ENCODE measurements at regions not wholly inside any gene's neighbourhood (a gene's known extent, or its start where the extent isn't known, plus 50 kb on each side); places are given as distances from the start of the nearest gene placed in this dataset.

DNA sequence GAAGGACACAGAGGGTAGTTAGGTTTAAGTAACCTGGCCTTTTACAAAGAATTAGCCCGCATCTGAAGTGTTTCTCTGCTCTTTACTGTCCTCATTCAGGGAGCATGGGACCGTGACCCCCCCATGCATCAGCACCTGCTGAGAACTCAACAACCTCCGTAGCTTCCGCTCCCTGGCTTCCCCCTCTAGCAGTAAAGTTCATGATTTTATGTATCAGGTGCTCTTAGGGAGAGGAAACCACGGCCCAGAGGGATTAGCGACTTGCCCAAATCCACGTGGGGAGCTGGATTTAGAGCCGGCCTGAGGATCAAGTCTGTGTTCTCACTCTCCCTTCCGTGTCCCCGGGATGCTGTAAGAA, 284.6 kb upstream of the GATB start:
- no peak for DNase-seq (ENCODE audit: low spot score, unreplicated experiment)
- Mint-ChIP-seq H3K27me3 (peaks cover 20% of the 10 kb centered on the region), H3K27ac (no peak overlapping the region), H3K4me1 (ENCODE audit: low read depth) (peaks cover 14% of the 10 kb centered on the region), H3K4me3 (ENCODE audit: low read depth) (peak overlapping the region; percentile 65), H3K9me3 (ENCODE audit: low read depth) (peaks cover 12% of the 10 kb centered on the region), H3K36me3 (ENCODE audit: insufficient read depth) (no peaks in the 10 kb centered on the region)
- TF ChIP-seq, protein P1, sequence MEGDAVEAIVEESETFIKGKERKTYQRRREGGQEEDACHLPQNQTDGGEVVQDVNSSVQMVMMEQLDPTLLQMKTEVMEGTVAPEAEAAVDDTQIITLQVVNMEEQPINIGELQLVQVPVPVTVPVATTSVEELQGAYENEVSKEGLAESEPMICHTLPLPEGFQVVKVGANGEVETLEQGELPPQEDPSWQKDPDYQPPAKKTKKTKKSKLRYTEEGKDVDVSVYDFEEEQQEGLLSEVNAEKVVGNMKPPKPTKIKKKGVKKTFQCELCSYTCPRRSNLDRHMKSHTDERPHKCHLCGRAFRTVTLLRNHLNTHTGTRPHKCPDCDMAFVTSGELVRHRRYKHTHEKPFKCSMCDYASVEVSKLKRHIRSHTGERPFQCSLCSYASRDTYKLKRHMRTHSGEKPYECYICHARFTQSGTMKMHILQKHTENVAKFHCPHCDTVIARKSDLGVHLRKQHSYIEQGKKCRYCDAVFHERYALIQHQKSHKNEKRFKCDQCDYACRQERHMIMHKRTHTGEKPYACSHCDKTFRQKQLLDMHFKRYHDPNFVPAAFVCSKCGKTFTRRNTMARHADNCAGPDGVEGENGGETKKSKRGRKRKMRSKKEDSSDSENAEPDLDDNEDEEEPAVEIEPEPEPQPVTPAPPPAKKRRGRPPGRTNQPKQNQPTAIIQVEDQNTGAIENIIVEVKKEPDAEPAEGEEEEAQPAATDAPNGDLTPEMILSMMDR (IDR thresholded peaks at IDR 0.05; ENCODE audit: unreplicated experiment): no peak

GRCh38 chr4:152044331-152045036, 283.7 kb upstream of the GATB start:
- Mint-ChIP-seq H3K36me3 (ENCODE audit: insufficient read depth) (no peaks in the 10 kb centered on the region), H3K9me3 (ENCODE audit: low read depth) (peaks cover 11% of the 10 kb centered on the region), H3K27me3 (peaks cover 20% of the 10 kb centered on the region), H3K4me1 (ENCODE audit: low read depth) (peaks cover 9% of the 10 kb centered on the region), H3K27ac (no peak overlapping the region), H3K4me3 (ENCODE audit: low read depth) (no peak overlapping the region)
- DNase-seq (ENCODE audit: low spot score, unreplicated experiment): no peak
- TF ChIP-seq, protein P1 (IDR thresholded peaks at IDR 0.05; ENCODE audit: unreplicated experiment): no peak

GRCh38 chr4:152041295-152041694, 280.5 kb upstream of the GATB start:
- Mint-ChIP-seq H3K9me3 (ENCODE audit: low read depth) (peaks cover 8% of the 10 kb centered on the region), H3K36me3 (ENCODE audit: insufficient read depth) (no peaks in the 10 kb centered on the region), H3K27ac (peak overlapping the region; percentile 27), H3K27me3 (peaks cover 20% of the 10 kb centered on the region), H3K4me3 (ENCODE audit: low read depth) (no peak overlapping the region), H3K4me1 (ENCODE audit: low read depth) (peaks cover 4% of the 10 kb centered on the region)
- TF ChIP-seq, protein P1 (IDR thresholded peaks at IDR 0.05; ENCODE audit: unreplicated experiment): no peak
- no peak for DNase-seq (ENCODE audit: low spot score, unreplicated experiment)

DNA sequence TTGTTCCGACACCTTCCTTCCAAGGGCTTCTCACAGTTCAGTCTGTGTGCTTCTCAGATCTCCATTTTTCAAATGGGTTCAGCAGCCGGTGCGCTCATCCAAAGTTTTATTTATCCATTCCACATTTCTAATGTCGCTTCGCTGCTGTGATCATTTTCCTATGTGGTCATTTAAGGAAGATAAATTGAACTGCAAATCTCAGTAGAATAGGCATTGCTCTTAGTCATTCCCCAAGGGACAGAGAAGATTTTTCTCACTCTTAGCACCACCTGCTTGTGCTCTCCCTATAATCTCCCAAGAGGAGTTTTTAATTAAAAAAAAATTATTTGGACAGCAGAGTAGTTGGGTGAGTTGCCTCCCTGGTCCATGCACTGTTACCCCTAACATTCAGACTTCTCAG, 278.9 kb upstream of the GATB start:
- Mint-ChIP-seq H3K27me3 (peaks cover 14% of the 10 kb centered on the region), H3K4me3 (ENCODE audit: low read depth) (no peak overlapping the region), H3K27ac (no peak overlapping the region), H3K4me1 (ENCODE audit: low read depth) (no peaks in the 10 kb centered on the region), H3K9me3 (ENCODE audit: low read depth) (peaks cover 8% of the 10 kb centered on the region), H3K36me3 (ENCODE audit: insufficient read depth) (no peaks in the 10 kb centered on the region)
- no peak for DNase-seq (ENCODE audit: low spot score, unreplicated experiment)
- TF ChIP-seq, protein P1 (IDR thresholded peaks at IDR 0.05; ENCODE audit: unreplicated experiment): no peak

GRCh38 chr4:152039023-152039481, 278.2 kb upstream of the GATB start:
- H3K4me3 Mint-ChIP-seq (ENCODE audit: low read depth): no peak overlapping the region
- TF ChIP-seq, protein P1 (IDR thresholded peaks at IDR 0.05; ENCODE audit: unreplicated experiment): no peak
- DNase-seq (ENCODE audit: low spot score, unreplicated experiment): no peak
- no peak overlapping the region for H3K27ac Mint-ChIP-seq
- H3K4me1 Mint-ChIP-seq (ENCODE audit: low read depth): no peaks in the 10 kb centered on the region
- no peaks in the 10 kb centered on the region for H3K36me3 Mint-ChIP-seq (ENCODE audit: insufficient read depth)
- H3K27me3 Mint-ChIP-seq: peaks cover 8% of the 10 kb centered on the region
- peaks cover 8% of the 10 kb centered on the region for H3K9me3 Mint-ChIP-seq (ENCODE audit: low read depth)

Data from progenitor cell of endocrine pancreas (in vitro differentiated cells).